ENCODE measurements at regions not wholly inside any gene's neighbourhood (a gene's known extent, or its start where the extent isn't known, plus 50 kb on each side); places are given as distances from the start of the nearest gene placed in this dataset.

DNA sequence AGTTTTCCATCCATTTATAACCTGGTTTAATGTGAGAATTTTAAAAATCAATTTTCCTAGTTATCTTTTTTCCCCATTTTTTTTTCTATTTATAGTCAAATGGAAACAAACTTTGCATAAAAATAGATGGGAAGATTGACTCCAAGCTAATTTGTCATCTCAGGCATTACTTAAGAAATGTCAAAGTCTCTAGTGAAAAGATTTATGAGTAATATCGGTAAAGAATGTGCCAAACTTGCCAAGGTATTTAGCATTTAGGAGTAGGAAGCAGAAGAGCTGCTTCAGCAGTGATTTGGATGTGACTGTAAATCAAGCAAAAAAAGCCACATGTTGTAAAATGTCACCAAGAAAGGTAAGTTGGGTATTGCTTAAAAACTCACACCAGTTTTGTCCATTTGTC lies 108.6 kb downstream of the LACC1 start:
- DNase-seq, result no peak
- Histone ChIP-seq H3K36me3 (no peaks in the 10 kb centered on the region), H3K4me3 (no peak overlapping the region), H3K27ac (no peak overlapping the region), H3K9me3 (no peaks in the 10 kb centered on the region), H3K4me1 (no peaks in the 10 kb centered on the region), H3K27me3 (no peaks in the 10 kb centered on the region)
- TF ChIP-seq, protein P1, sequence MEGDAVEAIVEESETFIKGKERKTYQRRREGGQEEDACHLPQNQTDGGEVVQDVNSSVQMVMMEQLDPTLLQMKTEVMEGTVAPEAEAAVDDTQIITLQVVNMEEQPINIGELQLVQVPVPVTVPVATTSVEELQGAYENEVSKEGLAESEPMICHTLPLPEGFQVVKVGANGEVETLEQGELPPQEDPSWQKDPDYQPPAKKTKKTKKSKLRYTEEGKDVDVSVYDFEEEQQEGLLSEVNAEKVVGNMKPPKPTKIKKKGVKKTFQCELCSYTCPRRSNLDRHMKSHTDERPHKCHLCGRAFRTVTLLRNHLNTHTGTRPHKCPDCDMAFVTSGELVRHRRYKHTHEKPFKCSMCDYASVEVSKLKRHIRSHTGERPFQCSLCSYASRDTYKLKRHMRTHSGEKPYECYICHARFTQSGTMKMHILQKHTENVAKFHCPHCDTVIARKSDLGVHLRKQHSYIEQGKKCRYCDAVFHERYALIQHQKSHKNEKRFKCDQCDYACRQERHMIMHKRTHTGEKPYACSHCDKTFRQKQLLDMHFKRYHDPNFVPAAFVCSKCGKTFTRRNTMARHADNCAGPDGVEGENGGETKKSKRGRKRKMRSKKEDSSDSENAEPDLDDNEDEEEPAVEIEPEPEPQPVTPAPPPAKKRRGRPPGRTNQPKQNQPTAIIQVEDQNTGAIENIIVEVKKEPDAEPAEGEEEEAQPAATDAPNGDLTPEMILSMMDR (IDR thresholded peaks at IDR 0.05), result no peak
- intact Hi-C loops (cut with DNase I), result no loop called here
- ATAC-seq, result no peak

DNA sequence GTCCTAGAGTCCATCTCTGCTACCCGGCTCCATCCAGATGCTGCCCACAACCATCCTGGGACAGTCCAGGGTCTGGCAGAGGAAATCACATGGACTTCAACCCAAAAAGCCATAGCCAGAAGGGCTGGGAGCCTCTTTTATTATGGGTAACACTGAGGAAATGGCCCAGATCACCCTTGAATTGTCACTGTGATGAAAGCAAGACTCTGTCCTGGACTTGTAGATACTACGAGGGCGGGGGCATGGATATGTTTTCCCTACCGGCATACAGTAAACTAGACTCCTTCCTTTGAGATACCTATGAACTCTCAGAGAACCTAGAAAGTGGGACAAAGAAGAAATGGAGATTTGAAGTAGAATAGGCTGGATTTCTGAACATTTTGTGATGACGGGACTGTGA lies 110.3 kb downstream of the LACC1 start:
- Histone ChIP-seq H3K4me3 (no peak overlapping the region), H3K4me1 (no peaks in the 10 kb centered on the region), H3K27me3 (no peaks in the 10 kb centered on the region), H3K9me3 (peaks cover 4% of the 10 kb centered on the region), H3K36me3 (no peaks in the 10 kb centered on the region), H3K27ac (no peak overlapping the region)
- TF ChIP-seq, protein P1 (IDR thresholded peaks at IDR 0.05), result no peak
- intact Hi-C loops (cut with DNase I), result no loop called here
- ATAC-seq (no peak), DNase-seq (no peak)

DNA sequence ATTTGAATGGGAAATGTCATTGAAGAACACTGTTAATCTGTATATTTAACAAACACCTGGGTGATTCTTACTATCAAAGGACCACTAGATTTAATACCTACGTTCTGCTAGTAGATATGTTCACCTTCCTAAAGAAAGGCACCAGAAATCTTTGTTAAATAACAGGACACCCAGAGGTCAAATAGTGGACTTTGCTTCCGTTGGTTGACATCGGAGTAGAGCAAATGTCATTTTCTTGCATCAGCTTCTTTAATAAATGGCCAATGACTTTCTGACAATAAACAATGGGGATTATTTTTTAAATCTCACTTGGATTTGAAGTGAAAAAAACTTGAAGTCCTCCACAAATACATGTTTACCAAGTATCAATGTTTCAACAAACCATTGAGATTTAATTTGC lies 111.1 kb downstream of the LACC1 start:
- H3K27me3 ChIP-seq, result no peaks in the 10 kb centered on the region
- intact Hi-C loops (cut with DNase I), result no loop called here
- DNase-seq (no peak), ATAC-seq (no peak)
- no peak overlapping the region for H3K4me3 ChIP-seq
- no peaks in the 10 kb centered on the region for H3K4me1 ChIP-seq
- H3K9me3 ChIP-seq, result peaks cover 7% of the 10 kb centered on the region
- H3K27ac ChIP-seq, result no peak overlapping the region
- no peaks in the 10 kb centered on the region for H3K36me3 ChIP-seq
- TF ChIP-seq, protein P1 (IDR thresholded peaks at IDR 0.05), result no peak

DNA sequence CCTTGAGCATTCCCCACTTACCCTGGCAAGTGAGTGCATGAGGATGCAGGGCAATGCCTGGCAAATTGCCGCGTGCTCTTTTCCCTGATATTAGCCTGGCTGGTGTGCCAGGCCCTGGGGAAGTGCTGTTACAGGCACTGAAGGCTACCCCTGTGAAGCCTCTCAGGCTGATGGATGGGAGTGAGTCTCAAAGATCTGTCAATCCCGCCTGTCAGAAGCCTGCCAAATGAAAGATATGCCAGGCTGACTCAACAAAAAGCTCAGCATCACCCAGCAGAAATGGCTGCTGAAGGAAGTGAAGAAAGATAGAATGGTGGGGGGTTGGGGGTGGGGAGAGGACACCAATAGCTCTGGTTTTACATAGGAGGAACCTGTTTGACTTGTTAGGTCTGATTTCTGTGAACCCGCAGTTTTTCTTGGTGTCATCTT lies 112.1 kb downstream of the LACC1 start:
- peaks cover 7% of the 10 kb centered on the region for H3K9me3 ChIP-seq
- H3K4me1 ChIP-seq, result no peaks in the 10 kb centered on the region
- no peaks in the 10 kb centered on the region for H3K36me3 ChIP-seq
- ATAC-seq (no peak), DNase-seq (no peak)
- H3K27me3 ChIP-seq, result no peaks in the 10 kb centered on the region
- H3K27ac ChIP-seq, result no peak overlapping the region
- TF ChIP-seq, protein P1 (IDR thresholded peaks at IDR 0.05), result no peak
- no peak overlapping the region for H3K4me3 ChIP-seq
- intact Hi-C loops (cut with DNase I), result no loop called here

DNA sequence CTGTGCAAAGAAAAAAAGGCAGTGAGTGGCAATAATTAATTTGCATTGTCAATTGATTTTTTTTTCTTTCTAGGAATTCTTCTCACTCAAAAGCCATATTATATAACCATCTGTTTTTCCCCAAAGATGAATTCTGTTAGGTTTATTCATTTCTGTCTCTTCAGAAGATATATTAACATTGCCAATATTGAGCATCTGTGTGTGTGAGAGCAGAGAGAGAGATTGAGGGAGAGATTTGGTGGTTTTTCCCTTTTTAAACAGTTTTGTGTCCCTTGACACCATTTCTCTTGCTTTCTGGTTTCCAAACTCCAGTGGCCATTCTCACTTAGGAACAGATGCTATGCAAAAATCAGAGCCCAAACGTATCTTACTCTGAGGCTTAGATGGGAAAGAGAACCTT lies 112.5 kb downstream of the LACC1 start:
- TF ChIP-seq, protein P1 (IDR thresholded peaks at IDR 0.05), result no peak
- peaks cover 7% of the 10 kb centered on the region for H3K9me3 ChIP-seq
- ATAC-seq, result no peak

More for the DNA sequence above, 112.5 kb downstream of the LACC1 start:
- Histone ChIP-seq H3K27ac (no peak overlapping the region), H3K36me3 (no peaks in the 10 kb centered on the region), H3K4me1 (no peaks in the 10 kb centered on the region), H3K4me3 (no peak overlapping the region), H3K27me3 (no peaks in the 10 kb centered on the region)
- no peak for DNase-seq
- intact Hi-C loops (cut with DNase I), result no loop called here

All from upper lobe of right lung (tissue), 1 donor.